ENCODE measurements at regions not wholly inside any gene's neighbourhood (a gene's known extent, or its start where the extent isn't known, plus 50 kb on each side); places are given as distances from the start of the nearest gene placed in this dataset.

DNA sequence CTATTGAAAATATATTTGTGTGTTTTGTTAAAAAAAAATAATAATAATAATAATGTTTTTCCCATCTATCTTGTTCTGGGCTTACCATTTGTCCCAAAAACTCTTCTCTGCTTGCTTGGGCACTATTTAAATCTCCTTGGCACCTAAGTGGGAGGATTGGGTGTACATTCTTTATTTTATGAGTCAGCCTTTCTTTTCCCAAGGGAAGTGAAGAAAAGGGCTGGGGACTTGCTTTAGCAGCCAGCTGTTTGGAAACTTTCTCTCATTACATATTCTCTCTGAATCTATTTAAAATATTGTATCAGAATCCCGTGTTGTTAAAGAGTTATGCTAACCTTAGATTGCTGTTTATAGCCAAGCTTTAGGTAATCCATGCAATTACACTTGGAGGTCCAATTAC, 2332.4 kb downstream of the ARAP2 start:
- Mint-ChIP-seq H3K27me3 (ENCODE audit: low read depth) (no peaks in the 10 kb centered on the region), H3K36me3 (ENCODE audit: insufficient read depth in 1 of 3, low read depth in 3 of 3) (peaks cover 16 to 54% (median 27%) of the 10 kb centered on the region in 3 experiments), H3K4me1 (no peaks in the 10 kb centered on the region), H3K9me3 (peaks cover 55 to 67% of the 10 kb centered on the region in 2 experiments), H3K27ac (no peak overlapping the region), H3K4me3 (no peak overlapping the region)
- Histone ChIP-seq H2AK5ac (ENCODE audit: insufficient read length, low read length) (no peak overlapping the region), H3K4me1 (ENCODE audit: insufficient read depth, low read length) (no peaks in the 10 kb centered on the region), H4K5ac (ENCODE audit: insufficient read length, low read depth, low read length) (no peak overlapping the region), H3K4ac (ENCODE audit: low read depth, low read length) (no peak overlapping the region), H3T11ph (ENCODE audit: low read length) (no peak overlapping the region), H4K20me1 (ENCODE audit: control insufficient read depth, insufficient read depth, insufficient read length) (no peaks in the 10 kb centered on the region), H3K23ac (ENCODE audit: insufficient read length, low read depth, low read length) (no peak overlapping the region), H3K18ac (ENCODE audit: insufficient read length, low read depth, low read length) (no peak overlapping the region), H3K4me2 (ENCODE audit: insufficient read depth, insufficient read length, low read length) (no peak overlapping the region), H4K8ac (replicated peaks; ENCODE audit: insufficient read length, low read depth, low read length) (no peak overlapping the region), H2BK120ac (ENCODE audit: low read depth, low read length, poor library complexity, severe bottlenecking) (no peak overlapping the region), H2BK20ac (ENCODE audit: low read depth, low read length, poor library complexity, severe bottlenecking) (no peak overlapping the region), H3K9ac (ENCODE audit: extremely low read depth, insufficient read length, low read length) (no peak overlapping the region), H2BK15ac (ENCODE audit: low read depth, low read length) (no peak overlapping the region), H3K14ac (ENCODE audit: insufficient read depth, low read length) (no peak overlapping the region), H3K79me2 (ENCODE audit: insufficient read depth, low read length) (no peaks in the 10 kb centered on the region), H4K91ac (ENCODE audit: insufficient read length, low read depth, low read length) (no peak overlapping the region), H2BK5ac (ENCODE audit: insufficient read length, low read length) (no peak overlapping the region), H2AFZ (ENCODE audit: low read length) (no peak overlapping the region), H2BK12ac (ENCODE audit: insufficient read length, low read depth, low read length) (no peak overlapping the region), H3K23me2 (ENCODE audit: insufficient read length, low read depth, low read length, poor library complexity, severe bottlenecking) (no peaks in the 10 kb centered on the region), H3K79me1 (ENCODE audit: insufficient read depth, low read depth, low read length, poor library complexity, severe bottlenecking) (no peaks in the 10 kb centered on the region), H3K27ac (ENCODE audit: insufficient read length, low read depth, low read length) (no peak overlapping the region), H3K27me3 (ENCODE audit: insufficient read depth, low read length) (no peaks in the 10 kb centered on the region), H3K56ac (ENCODE audit: insufficient read length, low read depth, low read length) (no peak overlapping the region), H3K9me3 (ENCODE audit: control insufficient read depth, low read depth, low read length) (peaks cover 28% of the 10 kb centered on the region)
- no peak for TF ChIP-seq CTCF (conservative IDR thresholded peaks at IDR 0.05)
- DNase-seq = no peak
- no CpG with 5 or more reads among the region's 1 CpG for WGBS (ENCODE audit: extremely low coverage, insufficient read length, low lambda C conversion rate)

Measured in H9 (cell line).